Lower lobe of right lung (tissue), 2 donors: ENCODE measurements at regions not wholly inside any gene's neighbourhood (a gene's known extent, or its start where the extent isn't known, plus 50 kb on each side); places are given as distances from the start of the nearest gene placed in this dataset.

Experiments used
- ATAC-seq, 2 donors: fragments of 200-7000 bp; cut with Tn5 transposase; one replicate each; pipeline ENCODE4 v1.9.1; 2020 to 2022; ENCODE audit warnings: mild to moderate bottlenecking in 2 of 2, moderate library complexity in 2 of 2
- DNase-seq: peaks from one replicate; pipeline ENCODE4 v3.0.0-alpha.2; 2020
- H3K27ac ChIP-seq: fragments of 200-600 bp; one replicate; pipeline ENCODE4 v1.8.0; 2022
- H3K27me3 ChIP-seq: fragments of 200-600 bp; one replicate; pipeline ENCODE4 v1.8.0; 2022; ENCODE audit warnings: low read depth
- H3K36me3 ChIP-seq: fragments of 200-600 bp; one replicate; pipeline ENCODE4 v1.8.0; 2022; ENCODE audit warnings: mild to moderate bottlenecking
- H3K4me1 ChIP-seq: fragments of 200-600 bp; one replicate; pipeline ENCODE4 v1.8.0; 2022
- H3K4me3 ChIP-seq: fragments of 200-600 bp; one replicate; pipeline ENCODE4 v1.8.0; 2022; ENCODE audit warnings: mild to moderate bottlenecking
- H3K9me3 ChIP-seq: fragments of 200-600 bp; one replicate; pipeline ENCODE4 v1.8.0; 2022
- CTCF ChIP-seq: fragments of 200-600 bp; IDR thresholded peaks from one replicate; pipeline ENCODE4 v1.8.0; 2022; ENCODE audit warnings: antibody characterized with exemption, mild to moderate bottlenecking
- intact Hi-C: fragments of 100-400 bp; cut with DNase I; formaldehyde crosslinking; loops from one replicate; pipeline ENCODE4 v1.11.0; 2022
- donor health status: DM: no; HTN: yes; CAD: no; lungs with severe emphysema.

GRCh38 chr7:84513061-84513460, 318.5 kb upstream of the SEMA3A start:
- DNase-seq (no peak), ATAC-seq (no peak)
- intact Hi-C loops: no loop called here
- H3K27ac ChIP-seq: no peak overlapping the region
- H3K4me1 ChIP-seq: no peaks in the 10 kb centered on the region
- H3K27me3 ChIP-seq: no peaks in the 10 kb centered on the region
- no peaks in the 10 kb centered on the region for H3K36me3 ChIP-seq
- no peak for TF ChIP-seq CTCF
- no peaks in the 10 kb centered on the region for H3K9me3 ChIP-seq
- H3K4me3 ChIP-seq: no peak overlapping the region

GRCh38 chr7:84512055-84512454, 317.5 kb upstream of the SEMA3A start:
- H3K27me3 ChIP-seq: no peaks in the 10 kb centered on the region
- H3K9me3 ChIP-seq: no peaks in the 10 kb centered on the region
- DNase-seq (no peak), ATAC-seq (no peak)
- no peak overlapping the region for H3K27ac ChIP-seq
- H3K4me3 ChIP-seq: no peak overlapping the region
- H3K36me3 ChIP-seq: no peaks in the 10 kb centered on the region
- no peaks in the 10 kb centered on the region for H3K4me1 ChIP-seq
- intact Hi-C loops: no loop called here
- TF ChIP-seq CTCF: no peak

GRCh38 chr7:84510505-84510904, 315.9 kb upstream of the SEMA3A start:
- no peaks in the 10 kb centered on the region for H3K27me3 ChIP-seq
- no peaks in the 10 kb centered on the region for H3K36me3 ChIP-seq
- no peak for DNase-seq
- H3K4me1 ChIP-seq: no peaks in the 10 kb centered on the region
- H3K4me3 ChIP-seq: no peak overlapping the region
- TF ChIP-seq CTCF: no peak
- H3K27ac ChIP-seq: no peak overlapping the region
- no peak for ATAC-seq
- H3K9me3 ChIP-seq: no peaks in the 10 kb centered on the region
- intact Hi-C loops: no loop called here

GRCh38 chr7:84509522-84509921, 314.9 kb upstream of the SEMA3A start:
- Histone ChIP-seq H3K27ac (no peak overlapping the region), H3K4me3 (no peak overlapping the region), H3K4me1 (no peaks in the 10 kb centered on the region), H3K36me3 (no peaks in the 10 kb centered on the region), H3K27me3 (no peaks in the 10 kb centered on the region), H3K9me3 (no peaks in the 10 kb centered on the region)
- intact Hi-C loops: no loop called here
- ATAC-seq (no peak), DNase-seq (no peak)
- TF ChIP-seq CTCF: no peak

GRCh38 chr7:84508606-84509005, 314.0 kb upstream of the SEMA3A start:
- H3K27me3 ChIP-seq: no peaks in the 10 kb centered on the region
- DNase-seq (no peak), ATAC-seq (no peak)
- intact Hi-C loops: no loop called here
- no peaks in the 10 kb centered on the region for H3K9me3 ChIP-seq
- H3K36me3 ChIP-seq: no peaks in the 10 kb centered on the region
- no peak overlapping the region for H3K4me3 ChIP-seq
- H3K27ac ChIP-seq: no peak overlapping the region
- H3K4me1 ChIP-seq: no peaks in the 10 kb centered on the region
- TF ChIP-seq CTCF: no peak

GRCh38 chr7:84507529-84507928, 312.9 kb upstream of the SEMA3A start:
- ATAC-seq (no peak), DNase-seq (no peak)
- intact Hi-C loops: no loop called here
- Histone ChIP-seq H3K36me3 (no peaks in the 10 kb centered on the region), H3K27me3 (no peaks in the 10 kb centered on the region), H3K9me3 (no peaks in the 10 kb centered on the region), H3K4me3 (no peak overlapping the region), H3K27ac (no peak overlapping the region), H3K4me1 (no peaks in the 10 kb centered on the region)
- no peak for TF ChIP-seq CTCF
